WTC11 (cell line): ENCODE measurements at regions not wholly inside any gene's neighbourhood (a gene's known extent, or its start where the extent isn't known, plus 50 kb on each side); places are given as distances from the start of the nearest gene placed in this dataset.

ENCODE experiments used
- CTCF ChIP-seq: fragments of 200-600 bp; IDR thresholded peaks from 2 replicates; pipeline ENCODE4 v1.8.0; 2022; ENCODE audit warnings: antibody characterized with exemption
- ZNF263 ChIP-seq: sonication (generic); formaldehyde crosslinking; IDR thresholded peaks from 2 replicates; pipeline ENCODE4 v1.8.1; 2022; ENCODE audit warnings: low read depth, mild to moderate bottlenecking, moderate library complexity, missing genetic modification reagents

- TF ChIP-seq CTCF (no peak), ZNF263 (no peak)
Observed at GRCh38 chr10:25839683-25840082, 94.3 kb upstream of the MYO3A start.
